ENCODE measurements at regions not wholly inside any gene's neighbourhood (a gene's known extent, or its start where the extent isn't known, plus 50 kb on each side); places are given as distances from the start of the nearest gene placed in this dataset.

DNA sequence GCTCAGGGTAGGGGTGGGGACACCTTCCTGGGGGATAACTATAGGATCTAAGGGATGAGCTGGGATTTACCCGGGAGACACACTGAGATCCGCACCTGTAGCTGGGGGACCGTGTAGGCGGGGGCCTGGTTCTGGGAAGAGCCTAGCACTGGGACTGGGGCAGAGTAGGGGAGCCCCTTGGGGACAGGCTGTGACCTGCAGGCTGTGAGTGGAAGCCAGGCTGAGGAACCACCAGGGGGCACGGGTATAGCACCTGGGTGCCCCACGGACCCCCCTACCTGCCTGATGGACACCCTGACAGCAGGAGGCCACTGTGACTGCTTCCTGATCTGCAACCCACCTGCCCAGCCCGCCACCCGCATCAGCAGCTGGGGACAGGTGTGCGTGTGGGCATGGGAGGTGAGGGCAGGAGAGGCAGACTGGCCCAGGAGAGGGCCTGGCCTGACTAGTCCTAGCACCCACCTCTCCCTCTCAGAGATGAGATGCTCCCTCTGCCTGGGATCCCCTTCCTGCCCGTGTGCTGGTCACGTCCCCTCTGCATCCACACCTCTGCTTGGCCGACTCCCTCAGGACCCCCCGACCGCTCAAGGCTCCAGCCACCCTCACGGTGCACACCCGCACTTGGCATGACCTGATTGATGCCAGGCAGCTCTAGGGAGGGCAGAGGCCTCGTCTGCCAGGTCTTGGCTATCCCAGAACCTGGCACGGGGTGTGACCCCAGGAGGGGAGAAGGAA lies 94.2 kb upstream of the NKX1-1 start:
- H3K27ac Mint-ChIP-seq (ENCODE audit: unreplicated experiment): no peak overlapping the region
- DNase-seq: no peak
- TF ChIP-seq CTCF (IDR thresholded peaks at IDR 0.05; ENCODE audit: partially characterized antibody, unreplicated experiment): no peak
- H3K4me1 Mint-ChIP-seq (ENCODE audit: low read depth, unreplicated experiment): no peaks in the 10 kb centered on the region
- H3K4me3 Mint-ChIP-seq (ENCODE audit: unreplicated experiment): no peak overlapping the region
- H3K36me3 Mint-ChIP-seq (ENCODE audit: unreplicated experiment): no peaks in the 10 kb centered on the region
- H3K9me3 Mint-ChIP-seq (ENCODE audit: unreplicated experiment): peaks cover 2% of the 10 kb centered on the region
- H3K27me3 Mint-ChIP-seq (ENCODE audit: unreplicated experiment): peaks cover 2% of the 10 kb centered on the region

GRCh38 chr4:1499465-1499864 lies 93.2 kb upstream of the NKX1-1 start:
- TF ChIP-seq CTCF (IDR thresholded peaks at IDR 0.05; ENCODE audit: partially characterized antibody, unreplicated experiment): no peak
- H3K27ac Mint-ChIP-seq (ENCODE audit: unreplicated experiment): no peak overlapping the region
- no peak for DNase-seq
- no peak overlapping the region for H3K4me3 Mint-ChIP-seq (ENCODE audit: unreplicated experiment)
- no peaks in the 10 kb centered on the region for H3K4me1 Mint-ChIP-seq (ENCODE audit: low read depth, unreplicated experiment)
- H3K36me3 Mint-ChIP-seq (ENCODE audit: unreplicated experiment): no peaks in the 10 kb centered on the region
- H3K9me3 Mint-ChIP-seq (ENCODE audit: unreplicated experiment): peaks cover 2% of the 10 kb centered on the region
- peaks cover 2% of the 10 kb centered on the region for H3K27me3 Mint-ChIP-seq (ENCODE audit: unreplicated experiment)

DNA sequence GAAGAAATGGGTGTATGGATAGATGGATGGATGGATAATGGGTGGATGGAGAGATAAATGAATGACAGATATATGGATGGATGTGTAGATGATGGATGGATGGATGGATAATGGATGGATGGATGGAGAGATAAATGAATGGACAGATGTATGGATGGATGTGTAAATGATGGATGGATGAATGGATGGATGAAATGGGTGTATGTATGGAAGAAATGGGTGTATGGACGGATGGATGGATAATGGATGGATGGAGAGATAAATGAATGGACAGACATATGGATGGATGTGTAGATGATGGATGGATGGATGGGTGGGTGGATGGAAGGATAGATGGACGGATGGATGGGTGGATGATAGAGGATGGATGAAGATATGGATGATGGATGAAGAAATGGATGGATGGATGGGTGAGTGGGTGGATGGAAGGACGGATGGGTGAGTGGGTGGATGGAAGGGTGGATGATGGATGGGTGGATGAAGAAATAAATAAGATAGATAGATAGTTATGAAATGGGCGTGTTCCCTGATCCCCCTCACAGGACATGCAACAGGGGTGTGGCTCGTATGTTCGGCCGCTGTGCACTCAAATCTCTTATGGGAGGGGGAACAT lies 91.1 kb upstream of the NKX1-1 start:
- Mint-ChIP-seq H3K36me3 (ENCODE audit: unreplicated experiment) (no peaks in the 10 kb centered on the region), H3K27ac (ENCODE audit: unreplicated experiment) (no peak overlapping the region), H3K9me3 (ENCODE audit: unreplicated experiment) (no peaks in the 10 kb centered on the region), H3K4me3 (ENCODE audit: unreplicated experiment) (no peak overlapping the region), H3K27me3 (ENCODE audit: unreplicated experiment) (peaks cover 5% of the 10 kb centered on the region), H3K4me1 (ENCODE audit: low read depth, unreplicated experiment) (no peaks in the 10 kb centered on the region)
- DNase-seq: no peak
- no peak for TF ChIP-seq CTCF (IDR thresholded peaks at IDR 0.05; ENCODE audit: partially characterized antibody, unreplicated experiment)

DNA sequence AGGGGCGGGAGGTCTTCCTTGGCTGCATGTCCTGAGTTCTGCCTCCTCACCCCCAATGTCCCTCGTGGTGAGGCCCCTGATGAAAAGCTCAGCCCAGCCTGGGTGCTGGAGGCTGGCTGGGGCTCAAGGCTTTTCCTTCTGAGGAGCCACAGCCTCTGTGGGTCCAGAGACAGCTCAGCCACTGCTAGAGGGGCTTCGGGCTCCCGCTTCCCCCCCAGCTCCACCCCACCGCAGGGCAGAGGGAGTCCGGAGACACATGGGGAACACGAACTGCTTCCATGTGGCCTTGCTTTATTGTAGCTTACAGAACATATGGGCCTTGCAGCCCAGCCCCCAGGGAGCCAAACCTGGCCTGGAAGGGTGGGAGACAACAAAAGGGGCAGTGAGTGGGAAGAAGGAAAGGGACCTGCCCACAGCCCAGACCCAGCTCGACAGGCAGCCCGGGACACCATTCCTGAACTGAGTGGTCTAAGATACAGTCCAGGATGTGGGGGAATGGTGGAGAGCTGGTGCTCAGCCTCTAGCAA lies 89.9 kb upstream of the NKX1-1 start:
- no peak for TF ChIP-seq CTCF (IDR thresholded peaks at IDR 0.05; ENCODE audit: partially characterized antibody, unreplicated experiment)
- H3K9me3 Mint-ChIP-seq (ENCODE audit: unreplicated experiment): no peaks in the 10 kb centered on the region
- H3K27ac Mint-ChIP-seq (ENCODE audit: unreplicated experiment): no peak overlapping the region
- peaks cover 5% of the 10 kb centered on the region for H3K27me3 Mint-ChIP-seq (ENCODE audit: unreplicated experiment)
- no peak for DNase-seq
- no peak overlapping the region for H3K4me3 Mint-ChIP-seq (ENCODE audit: unreplicated experiment)
- no peaks in the 10 kb centered on the region for H3K4me1 Mint-ChIP-seq (ENCODE audit: low read depth, unreplicated experiment)
- H3K36me3 Mint-ChIP-seq (ENCODE audit: unreplicated experiment): no peaks in the 10 kb centered on the region
